BJ (cell line): ENCODE measurements at regions not wholly inside any gene's neighbourhood (a gene's known extent, or its start where the extent isn't known, plus 50 kb on each side); places are given as distances from the start of the nearest gene placed in this dataset.

Experiments
- CTCF ChIA-PET: fragments of 350-600 bp; formaldehyde crosslinking; extraction: SDS; loops from one replicate; lab custom pipeline; 2021; ENCODE audit warnings: antibody characterized with exemption, inconsistent platforms; lab: Yijun Ruan, JAX
- POLR2A ChIA-PET: fragments of 300-600 bp; sonication (Branson Sonifier 250); formaldehyde crosslinking; extraction: SDS; loops from one replicate; lab custom pipeline; 2021; ENCODE audit warnings: antibody characterized with exemption; lab: Charles Lee
- DNase-seq: peaks from one replicate; pipeline ENCODE4 v3.0.0-alpha.2; 2011; ENCODE audit warnings: low read depth
- H3K27me3 ChIP-seq: 2 replicates; pipeline ENCODE4 v1.6.0; 2011; ENCODE audit warnings: low read length; ENCODE audit not compliant: control insufficient read depth, insufficient read depth
- H3K36me3 ChIP-seq: 2 replicates; pipeline ENCODE4 v1.5.1; 2011; ENCODE audit warnings: low read length; ENCODE audit not compliant: control insufficient read depth, insufficient read depth
- H3K4me3 ChIP-seq: 2 replicates; pipeline ENCODE4 v1.5.1; 2011; ENCODE audit warnings: low read depth, mild to moderate bottlenecking, control low read depth, low read length
- CTCF ChIP-seq: IDR thresholded peaks from 2 replicates; pipeline ENCODE4 v1.5.1; 2011; ENCODE audit warnings: low read depth, mild to moderate bottlenecking, control low read depth, inconsistent platforms, low read length, moderate library complexity; ENCODE audit not compliant: insufficient read depth

- CTCF ChIA-PET: interaction anchor here (1.4 to 2.4 kb wide), 2 partner anchors 10 to 188 kb away, joined by 4 to 14 read pairs; no protein-coding TSS in a partner anchor
- no peak for TF ChIP-seq CTCF
- POLR2A ChIA-PET: no interaction called here
- no peaks in the 10 kb centered on the region for H3K36me3 ChIP-seq
- no peak for DNase-seq
- no peaks in the 10 kb centered on the region for H3K27me3 ChIP-seq
- no peak overlapping the region for H3K4me3 ChIP-seq
Measured at GRCh38 chr2:172273910-172274571, 153.3 kb upstream of the ITGA6 start.

- Histone ChIP-seq H3K4me3 (no peak overlapping the region), H3K36me3 (no peaks in the 10 kb centered on the region), H3K27me3 (no peaks in the 10 kb centered on the region)
- no peak for DNase-seq
- no peak for TF ChIP-seq CTCF
- POLR2A ChIA-PET: no interaction called here
- CTCF ChIA-PET: interaction anchor here (1.1 to 2.4 kb wide), 3 partner anchors 9 to 186 kb away, joined by 3 to 14 read pairs (median 4); no protein-coding TSS in a partner anchor
Measured at GRCh38 chr2:172275239-172275638, 152.1 kb upstream of the ITGA6 start.

GRCh38 chr2:172276961-172277360 lies 150.4 kb upstream of the ITGA6 start:
- CTCF ChIA-PET: no interaction called here
- POLR2A ChIA-PET: no interaction called here

GRCh38 chr2:172278667-172279066 lies 148.7 kb upstream of the ITGA6 start:
- H3K27me3 ChIP-seq: no peaks in the 10 kb centered on the region
- CTCF ChIA-PET: interaction anchor here (0.9 to 1.4 kb wide), 2 partner anchors 16 to 120 kb away, joined by 3 read pairs; no protein-coding TSS in a partner anchor
- no peaks in the 10 kb centered on the region for H3K36me3 ChIP-seq
- H3K4me3 ChIP-seq: no peak overlapping the region
- no peak for DNase-seq
- POLR2A ChIA-PET: no interaction called here
- TF ChIP-seq CTCF: no peak

More at GRCh38 chr2:172276961-172277360, 150.4 kb upstream of the ITGA6 start:
- Histone ChIP-seq H3K36me3 (no peaks in the 10 kb centered on the region), H3K27me3 (no peaks in the 10 kb centered on the region), H3K4me3 (no peak overlapping the region)
- TF ChIP-seq CTCF: no peak
- DNase-seq: no peak

- ChIA-PET CTCF (interaction anchor here (0.9 kb wide), 1 partner anchor 16 kb away, joined by 3 read pairs; no protein-coding TSS in a partner anchor), POLR2A (no interaction called here)
- no peaks in the 10 kb centered on the region for H3K27me3 ChIP-seq
- TF ChIP-seq CTCF: no peak
- no peaks in the 10 kb centered on the region for H3K36me3 ChIP-seq
- no peak overlapping the region for H3K4me3 ChIP-seq
- no peak for DNase-seq
Measured at GRCh38 chr2:172279214-172279613, 148.2 kb upstream of the ITGA6 start.
